IgD-negative memory B cell (primary cell): ENCODE measurements at regions not wholly inside any gene's neighbourhood (a gene's known extent, or its start where the extent isn't known, plus 50 kb on each side); places are given as distances from the start of the nearest gene placed in this dataset.

Source experiments
- H3K27ac Mint-ChIP-seq, 3 donors: one replicate each; pipeline ENCODE4 v1.8.0; 2020 to 2022; ENCODE audit warnings: mild to moderate bottlenecking in 3 of 3, mixed read lengths in 3 of 3, moderate library complexity in 1 of 3
- H3K27me3 Mint-ChIP-seq: one replicate; pipeline ENCODE4 v1.8.0; 2021; ENCODE audit warnings: mixed read lengths
- H3K36me3 Mint-ChIP-seq: one replicate; pipeline ENCODE4 v1.8.0; 2020; ENCODE audit warnings: mild to moderate bottlenecking, mixed read lengths
- H3K4me1 Mint-ChIP-seq, 3 donors: one replicate each; pipeline ENCODE4 v1.8.0; 2020 to 2022; ENCODE audit warnings: mixed read lengths in 3 of 3, mild to moderate bottlenecking in 1 of 3
- H3K4me3 Mint-ChIP-seq, 4 donors: one replicate each; pipeline ENCODE4 v1.8.0; 2020 to 2022; ENCODE audit warnings: mild to moderate bottlenecking in 4 of 4, mixed read lengths in 4 of 4, moderate library complexity in 3 of 4
- H3K9me3 Mint-ChIP-seq, 3 donors: one replicate each; pipeline ENCODE4 v1.8.0; 2020 to 2021; ENCODE audit warnings: mixed read lengths in 3 of 3, mild to moderate bottlenecking in 1 of 3

- Mint-ChIP-seq H3K27me3 (no peaks in the 10 kb centered on the region), H3K36me3 (no peaks in the 10 kb centered on the region), H3K4me1 (no peaks in the 10 kb centered on the region), H3K9me3 (no peaks in the 10 kb centered on the region), H3K4me3 (no peak overlapping the region), H3K27ac (no peak overlapping the region)
Observed at GRCh38 chr13:38483623-38484022, 134.0 kb downstream of the UFM1 start.

- H3K27me3 Mint-ChIP-seq, result peaks cover 2% of the 10 kb centered on the region
- H3K4me3 Mint-ChIP-seq, result no peak overlapping the region
- H3K36me3 Mint-ChIP-seq, result no peaks in the 10 kb centered on the region
- H3K9me3 Mint-ChIP-seq, result no peaks in the 10 kb centered on the region
- no peaks in the 10 kb centered on the region for H3K4me1 Mint-ChIP-seq
- H3K27ac Mint-ChIP-seq, result no peak overlapping the region
Observed at GRCh38 chr13:38490657-38491056, 141.0 kb downstream of the UFM1 start.

- H3K27me3 Mint-ChIP-seq, result peaks cover 2% of the 10 kb centered on the region
- H3K4me3 Mint-ChIP-seq, result no peak overlapping the region
- H3K4me1 Mint-ChIP-seq, result no peaks in the 10 kb centered on the region
- peaks cover 0 to 5% (median 2%) of the 10 kb centered on the region in 3 donors for H3K9me3 Mint-ChIP-seq
- no peaks in the 10 kb centered on the region for H3K36me3 Mint-ChIP-seq
- no peak overlapping the region for H3K27ac Mint-ChIP-seq
Observed at GRCh38 chr13:38494445-38494844, 144.8 kb downstream of the UFM1 start.

GRCh38 chr13:38496917-38497316 is 147.3 kb downstream of the UFM1 start:
- peaks cover 0 to 5% (median 2%) of the 10 kb centered on the region in 3 donors for H3K9me3 Mint-ChIP-seq
- H3K27ac Mint-ChIP-seq, result no peak overlapping the region
- H3K4me1 Mint-ChIP-seq, result no peaks in the 10 kb centered on the region
- H3K27me3 Mint-ChIP-seq, result peaks cover 2% of the 10 kb centered on the region
- no peaks in the 10 kb centered on the region for H3K36me3 Mint-ChIP-seq
- H3K4me3 Mint-ChIP-seq, result no peak overlapping the region

- H3K27ac Mint-ChIP-seq, result no peak overlapping the region
- peaks cover 0 to 5% (median 4%) of the 10 kb centered on the region in 3 donors for H3K9me3 Mint-ChIP-seq
- no peak overlapping the region for H3K4me3 Mint-ChIP-seq
- no peaks in the 10 kb centered on the region for H3K36me3 Mint-ChIP-seq
- peaks cover 2% of the 10 kb centered on the region for H3K27me3 Mint-ChIP-seq
- H3K4me1 Mint-ChIP-seq, result no peaks in the 10 kb centered on the region
Observed at GRCh38 chr13:38498271-38498670, 148.6 kb downstream of the UFM1 start.

GRCh38 chr13:38514575-38514974 is 164.9 kb downstream of the UFM1 start:
- Mint-ChIP-seq H3K4me1 (no peaks in the 10 kb centered on the region), H3K9me3 (peaks cover 0 to 2% (median under 1%) of the 10 kb centered on the region in 3 donors), H3K4me3 (no peak overlapping the region), H3K27ac (no peak overlapping the region), H3K27me3 (peaks cover under 1% of the 10 kb centered on the region), H3K36me3 (no peaks in the 10 kb centered on the region)

- Mint-ChIP-seq H3K4me3 (no peak overlapping the region), H3K36me3 (no peaks in the 10 kb centered on the region), H3K27ac (no peak overlapping the region), H3K9me3 (peaks cover 0 to 2% (median 2%) of the 10 kb centered on the region in 3 donors), H3K4me1 (no peaks in the 10 kb centered on the region), H3K27me3 (peaks cover 2% of the 10 kb centered on the region)
Observed at GRCh38 chr13:38518328-38518727, 168.5 kb upstream of the FREM2 start.

GRCh38 chr13:38519229-38519911 is 167.5 kb upstream of the FREM2 start:
- no peak overlapping the region for H3K27ac Mint-ChIP-seq
- H3K36me3 Mint-ChIP-seq, result no peaks in the 10 kb centered on the region
- no peaks in the 10 kb centered on the region for H3K4me1 Mint-ChIP-seq
- H3K4me3 Mint-ChIP-seq, result no peak overlapping the region
- H3K27me3 Mint-ChIP-seq, result peaks cover 2% of the 10 kb centered on the region
- H3K9me3 Mint-ChIP-seq, result peaks cover 0 to 2% (median under 1%) of the 10 kb centered on the region in 3 donors

GRCh38 chr13:38520041-38520440 is 166.8 kb upstream of the FREM2 start:
- H3K9me3 Mint-ChIP-seq, result peaks cover 0 to 2% (median 0%) of the 10 kb centered on the region in 3 donors
- H3K27ac Mint-ChIP-seq, result no peak overlapping the region
- peaks cover 2% of the 10 kb centered on the region for H3K27me3 Mint-ChIP-seq
- no peaks in the 10 kb centered on the region for H3K4me1 Mint-ChIP-seq
- no peaks in the 10 kb centered on the region for H3K36me3 Mint-ChIP-seq
- H3K4me3 Mint-ChIP-seq, result no peak overlapping the region

- Mint-ChIP-seq H3K27ac (no peak overlapping the region), H3K27me3 (no peaks in the 10 kb centered on the region), H3K4me1 (no peaks in the 10 kb centered on the region), H3K9me3 (peaks cover 0 to 2% (median 0%) of the 10 kb centered on the region in 3 donors), H3K4me3 (no peak overlapping the region), H3K36me3 (no peaks in the 10 kb centered on the region)
Observed at GRCh38 chr13:38527140-38527539, 159.7 kb upstream of the FREM2 start.

- no peaks in the 10 kb centered on the region for H3K27me3 Mint-ChIP-seq
- H3K27ac Mint-ChIP-seq, result no peak overlapping the region
- H3K4me1 Mint-ChIP-seq, result no peaks in the 10 kb centered on the region
- H3K9me3 Mint-ChIP-seq, result peaks cover 0 to 2% (median 0%) of the 10 kb centered on the region in 3 donors
- no peak overlapping the region for H3K4me3 Mint-ChIP-seq
- H3K36me3 Mint-ChIP-seq, result no peaks in the 10 kb centered on the region
Observed at GRCh38 chr13:38528986-38529385, 157.9 kb upstream of the FREM2 start.

GRCh38 chr13:38530492-38530891 is 156.4 kb upstream of the FREM2 start:
- H3K27ac Mint-ChIP-seq, result no peak overlapping the region
- peaks cover 0 to 2% (median 0%) of the 10 kb centered on the region in 3 donors for H3K9me3 Mint-ChIP-seq
- H3K27me3 Mint-ChIP-seq, result no peaks in the 10 kb centered on the region
- H3K4me1 Mint-ChIP-seq, result no peaks in the 10 kb centered on the region
- no peaks in the 10 kb centered on the region for H3K36me3 Mint-ChIP-seq
- H3K4me3 Mint-ChIP-seq, result no peak overlapping the region

- H3K4me3 Mint-ChIP-seq, result no peak overlapping the region
- no peak overlapping the region for H3K27ac Mint-ChIP-seq
- no peaks in the 10 kb centered on the region for H3K27me3 Mint-ChIP-seq
- no peaks in the 10 kb centered on the region for H3K4me1 Mint-ChIP-seq
- H3K9me3 Mint-ChIP-seq, result no peaks in the 10 kb centered on the region
- no peaks in the 10 kb centered on the region for H3K36me3 Mint-ChIP-seq
Observed at GRCh38 chr13:38535261-38535660, 151.6 kb upstream of the FREM2 start.

- H3K4me3 Mint-ChIP-seq, result no peak overlapping the region
- H3K9me3 Mint-ChIP-seq, result no peaks in the 10 kb centered on the region
- H3K27ac Mint-ChIP-seq, result no peak overlapping the region
- H3K36me3 Mint-ChIP-seq, result no peaks in the 10 kb centered on the region
- H3K4me1 Mint-ChIP-seq, result no peaks in the 10 kb centered on the region
- H3K27me3 Mint-ChIP-seq, result no peaks in the 10 kb centered on the region
Observed at GRCh38 chr13:38537051-38537450, 149.8 kb upstream of the FREM2 start.

- no peaks in the 10 kb centered on the region for H3K9me3 Mint-ChIP-seq
- H3K4me1 Mint-ChIP-seq, result no peaks in the 10 kb centered on the region
- H3K36me3 Mint-ChIP-seq, result no peaks in the 10 kb centered on the region
- H3K4me3 Mint-ChIP-seq, result no peak overlapping the region
- no peaks in the 10 kb centered on the region for H3K27me3 Mint-ChIP-seq
- H3K27ac Mint-ChIP-seq, result no peak overlapping the region
Observed at GRCh38 chr13:38538422-38538821, 148.5 kb upstream of the FREM2 start.

GRCh38 chr13:38539632-38540031 is 147.2 kb upstream of the FREM2 start:
- no peaks in the 10 kb centered on the region for H3K9me3 Mint-ChIP-seq
- H3K4me3 Mint-ChIP-seq, result no peak overlapping the region
- H3K4me1 Mint-ChIP-seq, result no peaks in the 10 kb centered on the region
- H3K27ac Mint-ChIP-seq, result no peak overlapping the region
- H3K36me3 Mint-ChIP-seq, result no peaks in the 10 kb centered on the region
- no peaks in the 10 kb centered on the region for H3K27me3 Mint-ChIP-seq
